Colonic mucosa (tissue), 4 donors: ENCODE measurements at regions not wholly inside any gene's neighbourhood (a gene's known extent, or its start where the extent isn't known, plus 50 kb on each side); places are given as distances from the start of the nearest gene placed in this dataset.

Experiments used
- DNase-seq: peaks from one replicate; pipeline ENCODE4 v3.0.0-alpha.2; 2020
- H3K27ac ChIP-seq: fragments of 200-600 bp; one replicate; pipeline ENCODE4 v1.8.0; 2021
- H3K27me3 ChIP-seq: fragments of 200-600 bp; one replicate; pipeline ENCODE4 v1.8.0; 2021
- H3K36me3 ChIP-seq: fragments of 200-600 bp; one replicate; pipeline ENCODE4 v1.8.0; 2021
- H3K4me1 ChIP-seq: fragments of 200-600 bp; one replicate; pipeline ENCODE4 v1.8.0; 2021; ENCODE audit warnings: mild to moderate bottlenecking
- H3K4me3 ChIP-seq: fragments of 200-600 bp; one replicate; pipeline ENCODE4 v1.8.0; 2021
- H3K9ac ChIP-seq, 2 donors: one replicate each; pipeline ENCODE4 v1.7.0; 2013; ENCODE audit warnings: control low read depth in 2 of 2, low read depth in 2 of 2, low read length in 2 of 2
- H3K9me3 ChIP-seq: fragments of 200-600 bp; one replicate; pipeline ENCODE4 v1.8.0; 2021
- CTCF ChIP-seq: fragments of 200-600 bp; IDR thresholded peaks from one replicate; pipeline ENCODE4 v1.8.0; 2022; ENCODE audit warnings: antibody characterized with exemption, mild to moderate bottlenecking
- intact Hi-C: fragments of 100-400 bp; cut with DNase I; formaldehyde crosslinking; loops from one replicate; pipeline ENCODE4 v1.14.1; 2022
- donor health status: healthy.
- donor health status: DM: no; HTN: no; CAD: no.
- donor health status: DM: no; HTN: no; CAD: no.

- no peak overlapping the region for H3K9ac ChIP-seq
- H3K36me3 ChIP-seq: no peaks in the 10 kb centered on the region
- H3K4me3 ChIP-seq: no peak overlapping the region
- H3K27me3 ChIP-seq: no peaks in the 10 kb centered on the region
- DNase-seq: no peak
- H3K9me3 ChIP-seq: no peaks in the 10 kb centered on the region
- H3K27ac ChIP-seq: no peak overlapping the region
- no peaks in the 10 kb centered on the region for H3K4me1 ChIP-seq
- TF ChIP-seq CTCF: no peak
- intact Hi-C loops: no loop called here
Observed at GRCh38 chr2:40962026-40962425, 510.1 kb upstream of the SLC8A1 start.

DNA sequence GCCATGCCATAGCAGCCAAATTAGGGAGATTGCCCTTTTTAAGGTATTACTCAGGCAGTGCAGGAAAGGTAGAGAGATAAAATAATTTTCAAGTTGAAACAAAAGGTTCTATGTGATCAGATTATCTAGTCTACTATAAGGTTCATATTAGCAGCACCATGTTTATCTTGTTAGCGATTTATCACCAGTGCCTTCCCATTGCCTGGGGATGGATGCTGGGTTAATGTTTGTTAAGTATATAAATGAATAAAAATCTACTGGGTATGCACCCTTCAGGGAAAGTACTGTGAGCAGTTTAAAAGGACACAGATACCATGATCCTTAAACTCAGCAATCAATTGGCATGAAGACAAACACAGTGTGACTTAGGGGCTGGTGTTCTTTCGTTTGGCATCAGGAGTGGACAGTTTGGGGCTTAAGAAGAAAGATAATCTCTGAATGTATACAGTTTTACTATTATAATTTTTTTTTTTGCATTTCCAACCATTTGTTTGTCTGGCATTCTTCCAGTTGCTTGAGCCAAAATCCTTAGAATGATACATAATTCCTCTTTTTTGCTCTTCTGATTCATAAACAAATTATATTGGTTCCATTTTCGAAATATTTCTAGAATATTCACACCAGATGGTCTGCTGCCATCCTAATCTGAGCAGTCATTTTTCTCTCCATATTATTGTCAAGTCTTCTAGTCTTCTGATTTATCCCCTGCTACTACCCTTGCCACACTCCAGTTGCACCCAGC lies 512.8 kb upstream of the SLC8A1 start:
- Histone ChIP-seq H3K36me3 (no peaks in the 10 kb centered on the region), H3K4me1 (no peaks in the 10 kb centered on the region), H3K4me3 (no peak overlapping the region), H3K9me3 (no peaks in the 10 kb centered on the region), H3K9ac (no peak overlapping the region), H3K27me3 (no peaks in the 10 kb centered on the region), H3K27ac (no peak overlapping the region)
- no peak for TF ChIP-seq CTCF
- no peak for DNase-seq
- intact Hi-C loops: no loop called here

DNA sequence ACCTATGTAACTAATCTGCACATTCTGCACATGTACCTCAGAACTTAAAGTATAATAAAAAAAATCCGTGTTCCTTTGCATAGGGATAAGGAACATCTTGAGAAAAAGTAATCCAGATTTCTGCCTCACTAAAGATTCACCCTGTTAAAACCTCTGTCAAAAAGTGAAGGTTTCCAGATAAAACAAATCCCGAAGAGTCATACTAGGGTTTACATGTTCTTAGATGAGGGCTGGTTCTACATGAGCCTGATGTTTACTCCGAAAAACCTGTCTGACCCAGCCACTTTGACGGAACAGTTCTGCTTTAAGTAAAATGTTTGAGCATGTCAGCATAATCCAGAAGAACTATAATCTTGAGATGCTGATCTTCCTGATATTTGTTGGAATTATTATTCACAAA lies 515.6 kb upstream of the SLC8A1 start:
- Histone ChIP-seq H3K9ac (no peak overlapping the region), H3K9me3 (no peaks in the 10 kb centered on the region), H3K27ac (no peak overlapping the region), H3K27me3 (no peaks in the 10 kb centered on the region), H3K4me3 (no peak overlapping the region), H3K36me3 (no peaks in the 10 kb centered on the region), H3K4me1 (no peaks in the 10 kb centered on the region)
- TF ChIP-seq CTCF: no peak
- no peak for DNase-seq
- intact Hi-C loops: no loop called here

- Histone ChIP-seq H3K27me3 (no peaks in the 10 kb centered on the region), H3K36me3 (no peaks in the 10 kb centered on the region), H3K4me1 (no peaks in the 10 kb centered on the region), H3K4me3 (no peak overlapping the region), H3K9ac (no peak overlapping the region), H3K27ac (no peak overlapping the region), H3K9me3 (no peaks in the 10 kb centered on the region)
- TF ChIP-seq CTCF: no peak
- intact Hi-C loops: no loop called here
- DNase-seq: no peak
Observed at GRCh38 chr2:40975151-40975550, 523.3 kb upstream of the SLC8A1 start.

GRCh38 chr2:40997362-40997761 lies 545.5 kb upstream of the SLC8A1 start:
- no peaks in the 10 kb centered on the region for H3K27me3 ChIP-seq
- intact Hi-C loops: no loop called here
- no peak for TF ChIP-seq CTCF
- no peak overlapping the region for H3K27ac ChIP-seq
- H3K4me3 ChIP-seq: no peak overlapping the region
- H3K9ac ChIP-seq: no peak overlapping the region
- no peak for DNase-seq
- no peaks in the 10 kb centered on the region for H3K36me3 ChIP-seq
- H3K4me1 ChIP-seq: no peaks in the 10 kb centered on the region
- no peaks in the 10 kb centered on the region for H3K9me3 ChIP-seq
